ENCODE measurements at regions not wholly inside any gene's neighbourhood (a gene's known extent, or its start where the extent isn't known, plus 50 kb on each side); places are given as distances from the start of the nearest gene placed in this dataset.

- H2AFZ ChIP-seq = no peak overlapping the region
- no peak for DNase-seq
- no peak overlapping the region for H3K4me3 ChIP-seq
- no peaks in the 10 kb centered on the region for H3K27me3 ChIP-seq (replicated peaks; ENCODE audit: insufficient read depth)
- H3K36me3 ChIP-seq (ENCODE audit: low read depth) = no peaks in the 10 kb centered on the region
- 71 to 72% methylated on average over 1 of the region's 1 CpG for WGBS, 2 experiments (ENCODE audit: low coverage in 1 of 2, low lambda C conversion rate in 2 of 2, missing lambda C conversion rate in 2 of 2)
- no peak for TF ChIP-seq EZH2phosphoT487 (IDR thresholded peaks at IDR 0.05; ENCODE audit: insufficient read depth, low read depth)
- TF ChIP-seq EZH2 (IDR thresholded peaks at IDR 0.05; ENCODE audit: insufficient read depth, poor library complexity, severe bottlenecking) = no peak
- in situ Hi-C loops (cut with MboI) = no loop called here
- no peaks in the 10 kb centered on the region for H3K4me1 ChIP-seq (ENCODE audit: insufficient read depth)
- H3K4me2 ChIP-seq (ENCODE audit: unreplicated experiment) = no peak overlapping the region
- H4K20me1 ChIP-seq (ENCODE audit: insufficient read depth) = no peaks in the 10 kb centered on the region
- H3K9me3 ChIP-seq (ENCODE audit: low read depth) = no peaks in the 10 kb centered on the region
- no peaks in the 10 kb centered on the region for H3F3A ChIP-seq (ENCODE audit: insufficient read depth)
- no peak overlapping the region for H3K9ac ChIP-seq
- no peaks in the 10 kb centered on the region for H3K79me2 ChIP-seq (ENCODE audit: insufficient read depth)
- no peaks in the 10 kb centered on the region for H3K9me2 ChIP-seq (ENCODE audit: insufficient read depth)
- no peak overlapping the region for H3K27ac ChIP-seq
Measured at GRCh38 chr2:163812926-163813520, 77.2 kb upstream of the FIGN start.

- H3K79me2 ChIP-seq (ENCODE audit: insufficient read depth) = no peaks in the 10 kb centered on the region
- H3K4me2 ChIP-seq (ENCODE audit: unreplicated experiment) = no peak overlapping the region
- no peak for DNase-seq
- no peak overlapping the region for H3K9ac ChIP-seq
- 83 to 85% methylated on average over 2 of the region's 2 CpGs for WGBS, 2 experiments (ENCODE audit: low coverage in 1 of 2, low lambda C conversion rate in 2 of 2, missing lambda C conversion rate in 2 of 2)
- no peak overlapping the region for H2AFZ ChIP-seq
- H3K9me2 ChIP-seq (ENCODE audit: insufficient read depth) = no peaks in the 10 kb centered on the region
- H3K4me1 ChIP-seq (ENCODE audit: insufficient read depth) = no peaks in the 10 kb centered on the region
- no peaks in the 10 kb centered on the region for H3K27me3 ChIP-seq (replicated peaks; ENCODE audit: insufficient read depth)
- no peak for TF ChIP-seq EZH2phosphoT487 (IDR thresholded peaks at IDR 0.05; ENCODE audit: insufficient read depth, low read depth)
- TF ChIP-seq EZH2 (IDR thresholded peaks at IDR 0.05; ENCODE audit: insufficient read depth, poor library complexity, severe bottlenecking) = no peak
- H3K4me3 ChIP-seq = no peak overlapping the region
- no peaks in the 10 kb centered on the region for H3K36me3 ChIP-seq (ENCODE audit: low read depth)
- H3F3A ChIP-seq (ENCODE audit: insufficient read depth) = no peaks in the 10 kb centered on the region
- in situ Hi-C loops (cut with MboI) = no loop called here
- no peaks in the 10 kb centered on the region for H4K20me1 ChIP-seq (ENCODE audit: insufficient read depth)
- H3K27ac ChIP-seq = no peak overlapping the region
- no peaks in the 10 kb centered on the region for H3K9me3 ChIP-seq (ENCODE audit: low read depth)
Measured at GRCh38 chr2:163808406-163808805, 72.6 kb upstream of the FIGN start.

- no peaks in the 10 kb centered on the region for H4K20me1 ChIP-seq (ENCODE audit: insufficient read depth)
- H3K27ac ChIP-seq = no peak overlapping the region
- H3K79me2 ChIP-seq (ENCODE audit: insufficient read depth) = no peaks in the 10 kb centered on the region
- TF ChIP-seq EZH2phosphoT487 (IDR thresholded peaks at IDR 0.05; ENCODE audit: insufficient read depth, low read depth) (no peak), EZH2 (IDR thresholded peaks at IDR 0.05; ENCODE audit: insufficient read depth, poor library complexity, severe bottlenecking) (no peak)
- H3K9ac ChIP-seq = no peak overlapping the region
- WGBS, 2 experiments (ENCODE audit: low coverage in 1 of 2, low lambda C conversion rate in 2 of 2, missing lambda C conversion rate in 2 of 2) = 79 to 88% methylated on average over 3 of the region's 3 CpGs
- no peak for DNase-seq
- H3K36me3 ChIP-seq (ENCODE audit: low read depth) = no peaks in the 10 kb centered on the region
- H3K9me3 ChIP-seq (ENCODE audit: low read depth) = no peaks in the 10 kb centered on the region
- no peaks in the 10 kb centered on the region; the same call in 1 of the 2 replicates for H3K4me1 ChIP-seq (ENCODE audit: insufficient read depth)
- H3K4me2 ChIP-seq (ENCODE audit: unreplicated experiment) = no peak overlapping the region
- H2AFZ ChIP-seq = no peak overlapping the region
- no peaks in the 10 kb centered on the region for H3K9me2 ChIP-seq (ENCODE audit: insufficient read depth)
- no peaks in the 10 kb centered on the region for H3F3A ChIP-seq (ENCODE audit: insufficient read depth)
- no peaks in the 10 kb centered on the region for H3K27me3 ChIP-seq (replicated peaks; ENCODE audit: insufficient read depth)
- in situ Hi-C loops (cut with MboI) = no loop called here
- H3K4me3 ChIP-seq = no peak overlapping the region
Measured at GRCh38 chr2:163802284-163802683, 66.5 kb upstream of the FIGN start.

- no peak overlapping the region for H2AFZ ChIP-seq
Measured at GRCh38 chr2:163801486-163801885, 65.7 kb upstream of the FIGN start.

More at GRCh38 chr2:163801486-163801885, 65.7 kb upstream of the FIGN start:
- H3K9ac ChIP-seq = no peak overlapping the region
- H3K27ac ChIP-seq = no peak overlapping the region
- no peaks in the 10 kb centered on the region for H3K9me2 ChIP-seq (ENCODE audit: insufficient read depth)
- H3K79me2 ChIP-seq (ENCODE audit: insufficient read depth) = no peaks in the 10 kb centered on the region
- H3K9me3 ChIP-seq (ENCODE audit: low read depth) = no peaks in the 10 kb centered on the region
- no peaks in the 10 kb centered on the region for H3K27me3 ChIP-seq (replicated peaks; ENCODE audit: insufficient read depth)
- H3F3A ChIP-seq (ENCODE audit: insufficient read depth) = no peaks in the 10 kb centered on the region
- H4K20me1 ChIP-seq (ENCODE audit: insufficient read depth) = no peaks in the 10 kb centered on the region
- 97 to 100% methylated on average over 2 of the region's 2 CpGs for WGBS, 2 experiments (ENCODE audit: low coverage in 1 of 2, low lambda C conversion rate in 2 of 2, missing lambda C conversion rate in 2 of 2)
- H3K4me3 ChIP-seq = no peak overlapping the region
- no peaks in the 10 kb centered on the region; the same call in 1 of the 2 replicates for H3K4me1 ChIP-seq (ENCODE audit: insufficient read depth)
- in situ Hi-C loops (cut with MboI) = no loop called here
- H3K4me2 ChIP-seq (ENCODE audit: unreplicated experiment) = no peak overlapping the region
- H3K36me3 ChIP-seq (ENCODE audit: low read depth) = no peaks in the 10 kb centered on the region
- no peak for DNase-seq
- TF ChIP-seq EZH2phosphoT487 (IDR thresholded peaks at IDR 0.05; ENCODE audit: insufficient read depth, low read depth) (no peak), EZH2 (IDR thresholded peaks at IDR 0.05; ENCODE audit: insufficient read depth, poor library complexity, severe bottlenecking) (no peak)
